ENCODE measurements at regions not wholly inside any gene's neighbourhood (a gene's known extent, or its start where the extent isn't known, plus 50 kb on each side); places are given as distances from the start of the nearest gene placed in this dataset.

DNA sequence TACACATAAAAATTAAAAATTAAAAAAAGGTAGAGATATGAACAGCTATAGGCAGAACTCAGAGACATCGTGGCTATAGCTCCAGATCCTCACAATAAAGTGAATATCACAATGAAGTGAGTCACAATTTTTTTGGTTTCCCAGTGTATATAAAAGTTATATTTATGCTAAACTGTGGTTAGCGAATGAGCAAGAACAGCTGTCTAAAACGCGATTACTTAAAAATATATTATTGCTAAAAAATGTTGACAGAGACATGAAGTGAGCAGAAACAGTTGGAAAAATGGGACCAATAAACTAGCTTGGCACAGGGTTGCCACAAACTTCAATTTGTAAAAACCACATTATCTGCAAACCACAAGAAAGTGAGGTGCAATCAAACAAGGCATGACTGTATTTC is 551.7 kb upstream of the NETO1 start:
- Histone ChIP-seq H3K18ac (ENCODE audit: low read length) (no peak overlapping the region), H2AK5ac (ENCODE audit: low read length) (no peak overlapping the region), H3K79me1 (ENCODE audit: low read length) (no peaks in the 10 kb centered on the region), H3K27ac (ENCODE audit: low read depth, low read length) (no peak overlapping the region), H2BK120ac (ENCODE audit: insufficient read depth, low read length, poor library complexity) (no peak overlapping the region), H4K12ac (ENCODE audit: low read depth, low read length) (no peak overlapping the region), H3K36me3 (ENCODE audit: control insufficient read depth in 1 of 2, insufficient read depth in 2 of 2, low read length in 2 of 2) (no peaks in the 10 kb centered on the region), H3K27me3 (ENCODE audit: insufficient read depth, low read length) (no peaks in the 10 kb centered on the region), H3K23ac (ENCODE audit: low read length) (no peak overlapping the region), H2BK5ac (ENCODE audit: low read depth, low read length, poor library complexity) (no peak overlapping the region), H3K79me2 (ENCODE audit: control insufficient read depth, insufficient read depth, low read length, poor library complexity) (no peaks in the 10 kb centered on the region), H3K4me2 (ENCODE audit: low read length) (no peak overlapping the region), H3K14ac (ENCODE audit: low read length) (no peak overlapping the region), H3K4me3 (ENCODE audit: low read depth, low read length) (no peak overlapping the region), H2AFZ (ENCODE audit: insufficient read depth, low read length, poor library complexity) (no peak overlapping the region), H4K8ac (ENCODE audit: low read depth, low read length) (no peak overlapping the region), H3K4me1 (ENCODE audit: control insufficient read depth in 1 of 2, insufficient read depth in 2 of 2, low read length in 2 of 2) (no peaks in the 10 kb centered on the region), H4K91ac (ENCODE audit: low read depth, low read length) (no peak overlapping the region), H2BK12ac (ENCODE audit: low read length) (no peak overlapping the region), H3K4ac (ENCODE audit: low read depth, low read length) (no peak overlapping the region), H3K9me3 (ENCODE audit: insufficient read depth, low read depth, low read length) (no peaks in the 10 kb centered on the region), H3K9ac (ENCODE audit: low read length) (no peak overlapping the region)
- no CpG with 5 or more reads among the region's 4 CpGs for WGBS (ENCODE audit: extremely low coverage, insufficient coverage, insufficient read length)
- DNase-seq = no peak

DNA sequence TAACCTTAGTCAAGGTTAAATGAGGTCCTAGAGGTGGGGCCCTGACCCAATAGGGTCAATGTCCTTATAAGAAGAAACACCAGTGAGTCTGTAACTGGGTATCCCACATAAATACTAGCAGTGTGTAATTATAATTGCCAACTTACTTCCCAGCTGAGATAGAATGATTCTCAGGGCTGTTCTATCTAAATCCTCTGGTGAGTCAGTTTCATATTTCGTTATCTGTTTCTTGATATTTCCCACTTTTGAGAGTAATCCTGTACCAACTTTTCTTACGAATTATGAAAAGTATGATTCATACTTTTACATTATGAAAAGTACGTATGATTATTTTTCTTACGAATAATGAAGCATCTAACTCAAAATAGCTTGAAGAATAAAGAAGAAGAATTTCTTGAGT is 546.8 kb upstream of the NETO1 start:
- Histone ChIP-seq H2AK5ac (ENCODE audit: low read length) (no peak overlapping the region), H2BK120ac (ENCODE audit: insufficient read depth, low read length, poor library complexity) (no peak overlapping the region), H4K91ac (ENCODE audit: low read depth, low read length) (no peak overlapping the region), H3K9me3 (ENCODE audit: insufficient read depth, low read depth, low read length) (no peaks in the 10 kb centered on the region), H3K14ac (ENCODE audit: low read length) (no peak overlapping the region), H2BK12ac (ENCODE audit: low read length) (no peak overlapping the region), H2BK5ac (ENCODE audit: low read depth, low read length, poor library complexity) (no peak overlapping the region), H4K8ac (ENCODE audit: low read depth, low read length) (no peak overlapping the region), H3K79me2 (ENCODE audit: control insufficient read depth, insufficient read depth, low read length, poor library complexity) (no peaks in the 10 kb centered on the region), H3K23ac (ENCODE audit: low read length) (no peak overlapping the region), H3K4me1 (ENCODE audit: control insufficient read depth in 1 of 2, insufficient read depth in 2 of 2, low read length in 2 of 2) (no peaks in the 10 kb centered on the region), H3K27me3 (ENCODE audit: insufficient read depth, low read length) (no peaks in the 10 kb centered on the region), H3K79me1 (ENCODE audit: low read length) (no peaks in the 10 kb centered on the region), H2AFZ (ENCODE audit: insufficient read depth, low read length, poor library complexity) (no peak overlapping the region), H3K18ac (ENCODE audit: low read length) (no peak overlapping the region), H3K27ac (ENCODE audit: low read depth, low read length) (no peak overlapping the region), H4K12ac (ENCODE audit: low read depth, low read length) (no peak overlapping the region), H3K4me3 (ENCODE audit: low read depth, low read length) (no peak overlapping the region), H3K4ac (ENCODE audit: low read depth, low read length) (no peak overlapping the region), H3K4me2 (ENCODE audit: low read length) (no peak overlapping the region), H3K36me3 (ENCODE audit: control insufficient read depth in 1 of 2, insufficient read depth in 2 of 2, low read length in 2 of 2) (no peaks in the 10 kb centered on the region), H3K9ac (ENCODE audit: low read length) (no peak overlapping the region)
- no peak for DNase-seq
- no CpG with 5 or more reads among the region's 4 CpGs for WGBS (ENCODE audit: extremely low coverage, insufficient coverage, insufficient read length)

DNA sequence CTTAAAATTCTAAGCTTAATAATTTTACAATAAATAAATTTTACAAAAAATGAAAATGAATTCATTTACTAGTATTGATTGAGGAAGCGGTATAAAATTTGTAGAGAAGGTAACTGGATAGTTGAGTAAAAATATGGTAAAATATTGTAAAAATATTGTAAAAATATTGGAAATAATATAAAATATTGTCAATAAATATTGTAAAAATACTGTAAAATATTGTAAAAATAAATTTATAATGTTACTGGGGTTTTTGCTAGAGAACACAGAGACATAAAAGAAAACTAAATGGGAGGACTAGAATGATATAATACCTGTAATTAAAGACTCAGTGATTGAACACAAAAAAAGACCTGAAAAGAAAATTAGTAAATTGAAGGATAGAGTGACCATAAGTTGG is 546.3 kb upstream of the NETO1 start:
- Histone ChIP-seq H4K91ac (ENCODE audit: low read depth, low read length) (no peak overlapping the region), H3K4me3 (ENCODE audit: low read depth, low read length) (no peak overlapping the region), H4K8ac (ENCODE audit: low read depth, low read length) (no peak overlapping the region), H2BK12ac (ENCODE audit: low read length) (no peak overlapping the region), H3K27me3 (ENCODE audit: insufficient read depth, low read length) (no peaks in the 10 kb centered on the region), H3K9ac (ENCODE audit: low read length) (no peak overlapping the region), H3K4me2 (ENCODE audit: low read length) (no peak overlapping the region), H2BK5ac (ENCODE audit: low read depth, low read length, poor library complexity) (no peak overlapping the region), H2AK5ac (ENCODE audit: low read length) (no peak overlapping the region), H3K79me1 (ENCODE audit: low read length) (no peaks in the 10 kb centered on the region), H2AFZ (ENCODE audit: insufficient read depth, low read length, poor library complexity) (no peak overlapping the region), H3K4me1 (ENCODE audit: control insufficient read depth in 1 of 2, insufficient read depth in 2 of 2, low read length in 2 of 2) (no peaks in the 10 kb centered on the region), H3K23ac (ENCODE audit: low read length) (no peak overlapping the region), H3K79me2 (ENCODE audit: control insufficient read depth, insufficient read depth, low read length, poor library complexity) (no peaks in the 10 kb centered on the region), H3K14ac (ENCODE audit: low read length) (no peak overlapping the region), H3K36me3 (ENCODE audit: control insufficient read depth in 1 of 2, insufficient read depth in 2 of 2, low read length in 2 of 2) (no peaks in the 10 kb centered on the region), H2BK120ac (ENCODE audit: insufficient read depth, low read length, poor library complexity) (no peak overlapping the region), H3K9me3 (ENCODE audit: insufficient read depth, low read depth, low read length) (no peaks in the 10 kb centered on the region), H3K4ac (ENCODE audit: low read depth, low read length) (no peak overlapping the region), H3K27ac (ENCODE audit: low read depth, low read length) (no peak overlapping the region), H3K18ac (ENCODE audit: low read length) (no peak overlapping the region), H4K12ac (ENCODE audit: low read depth, low read length) (no peak overlapping the region)
- no peak for DNase-seq
- 100% methylated on average over 1 of the region's 1 CpG for WGBS (ENCODE audit: extremely low coverage, insufficient coverage, insufficient read length)

DNA sequence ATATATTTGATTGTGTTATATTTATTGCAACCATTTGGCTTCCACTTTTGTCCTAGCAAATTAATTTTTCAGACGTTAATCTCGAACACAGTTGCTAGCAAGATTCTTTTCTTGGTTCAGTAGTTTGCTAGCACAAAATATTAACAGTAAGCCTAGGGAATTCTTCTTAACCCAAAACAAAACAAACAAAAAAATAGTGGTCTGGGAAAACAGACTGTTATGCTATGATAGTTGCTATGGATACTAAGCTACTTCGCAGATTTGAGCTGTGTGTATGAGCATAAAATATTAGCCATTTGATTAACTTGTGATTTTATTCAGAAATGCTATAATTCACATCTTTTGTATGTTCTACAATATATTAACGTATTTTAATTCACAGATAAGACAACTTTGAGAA is 541.5 kb upstream of the NETO1 start:
- no peaks in the 10 kb centered on the region for H3K79me2 ChIP-seq (ENCODE audit: control insufficient read depth, insufficient read depth, low read length, poor library complexity)
- peaks cover 10% of the 10 kb centered on the region for H3K79me1 ChIP-seq (ENCODE audit: low read length)
- no peak overlapping the region for H2BK120ac ChIP-seq (ENCODE audit: insufficient read depth, low read length, poor library complexity)
- no peak overlapping the region for H3K23ac ChIP-seq (ENCODE audit: low read length)
- no peak overlapping the region for H3K4ac ChIP-seq (ENCODE audit: low read depth, low read length)
- no peaks in the 10 kb centered on the region for H3K36me3 ChIP-seq (ENCODE audit: control insufficient read depth in 1 of 2, insufficient read depth in 2 of 2, low read length in 2 of 2)
- no peak overlapping the region for H3K14ac ChIP-seq (ENCODE audit: low read length)
- no CpG with 5 or more reads among the region's 4 CpGs for WGBS (ENCODE audit: extremely low coverage, insufficient coverage, insufficient read length)
- no peak overlapping the region for H2AK5ac ChIP-seq (ENCODE audit: low read length)
- no peak overlapping the region for H3K4me2 ChIP-seq (ENCODE audit: low read length)
- no peak overlapping the region for H4K12ac ChIP-seq (ENCODE audit: low read depth, low read length)
- no peak overlapping the region for H3K9ac ChIP-seq (ENCODE audit: low read length)
- H3K27ac ChIP-seq (ENCODE audit: low read depth, low read length) = no peak overlapping the region
- H4K8ac ChIP-seq (ENCODE audit: low read depth, low read length) = no peak overlapping the region
- no peak overlapping the region for H3K4me3 ChIP-seq (ENCODE audit: low read depth, low read length)
- H2BK5ac ChIP-seq (ENCODE audit: low read depth, low read length, poor library complexity) = no peak overlapping the region
- H2BK12ac ChIP-seq (ENCODE audit: low read length) = no peak overlapping the region
- no peaks in the 10 kb centered on the region for H3K27me3 ChIP-seq (ENCODE audit: insufficient read depth, low read length)
- no peak overlapping the region for H4K91ac ChIP-seq (ENCODE audit: low read depth, low read length)
- DNase-seq = no peak
- H3K9me3 ChIP-seq (ENCODE audit: insufficient read depth, low read depth, low read length) = no peaks in the 10 kb centered on the region
- H2AFZ ChIP-seq (ENCODE audit: insufficient read depth, low read length, poor library complexity) = no peak overlapping the region
- no peak overlapping the region for H3K18ac ChIP-seq (ENCODE audit: low read length)
- peaks cover 4 to 8% of the 10 kb centered on the region in 2 experiments for H3K4me1 ChIP-seq (ENCODE audit: control insufficient read depth in 1 of 2, insufficient read depth in 2 of 2, low read length in 2 of 2)

Data from trophoblast cell (in vitro differentiated cells and primary cell).